Activated naive CD8-positive, alpha-beta T cell treated with anti-CD3 and anti-CD28 coated beads, Interleukin-2, amount 10 ng/mL, durations not matched to agents 7 days and 5 days (primary cell): ENCODE measurements at regions not wholly inside any gene's neighbourhood (a gene's known extent, or its start where the extent isn't known, plus 50 kb on each side); places are given as distances from the start of the nearest gene placed in this dataset.

Experiments
- ATAC-seq: fragments of 150-1000 bp; cut with Tn5 transposase; one replicate; pipeline ENCODE4 v1.10.0; 2021; ENCODE audit warnings: low read depth, moderate library complexity
- POLR2A ChIA-PET: fragments of 350-600 bp; sonication (Branson Sonifier 250); formaldehyde crosslinking; loops from one replicate; lab custom pipeline; 2021; ENCODE audit warnings: antibody characterized with exemption; lab: Charles Lee
- DNase-seq: peaks from one replicate; pipeline ENCODE4 v3.0.0; 2021
- H3K27ac Mint-ChIP-seq: one replicate; pipeline ENCODE4 v1.8.0; 2022; ENCODE audit warnings: mild to moderate bottlenecking, mixed read lengths
- H3K27me3 Mint-ChIP-seq: one replicate; pipeline ENCODE4 v1.8.0; 2022; ENCODE audit warnings: mild to moderate bottlenecking, moderate library complexity, mixed read lengths
- H3K36me3 Mint-ChIP-seq: one replicate; pipeline ENCODE4 v1.8.0; 2021; ENCODE audit warnings: mild to moderate bottlenecking, mixed read lengths
- H3K4me1 Mint-ChIP-seq: one replicate; pipeline ENCODE4 v1.8.0; 2021; ENCODE audit warnings: mixed read lengths
- H3K4me3 Mint-ChIP-seq: one replicate; pipeline ENCODE4 v1.8.0; 2022; ENCODE audit warnings: mild to moderate bottlenecking, moderate library complexity, mixed read lengths
- H3K9me3 Mint-ChIP-seq: one replicate; pipeline ENCODE4 v1.8.0; 2021; ENCODE audit warnings: mixed read lengths

DNA sequence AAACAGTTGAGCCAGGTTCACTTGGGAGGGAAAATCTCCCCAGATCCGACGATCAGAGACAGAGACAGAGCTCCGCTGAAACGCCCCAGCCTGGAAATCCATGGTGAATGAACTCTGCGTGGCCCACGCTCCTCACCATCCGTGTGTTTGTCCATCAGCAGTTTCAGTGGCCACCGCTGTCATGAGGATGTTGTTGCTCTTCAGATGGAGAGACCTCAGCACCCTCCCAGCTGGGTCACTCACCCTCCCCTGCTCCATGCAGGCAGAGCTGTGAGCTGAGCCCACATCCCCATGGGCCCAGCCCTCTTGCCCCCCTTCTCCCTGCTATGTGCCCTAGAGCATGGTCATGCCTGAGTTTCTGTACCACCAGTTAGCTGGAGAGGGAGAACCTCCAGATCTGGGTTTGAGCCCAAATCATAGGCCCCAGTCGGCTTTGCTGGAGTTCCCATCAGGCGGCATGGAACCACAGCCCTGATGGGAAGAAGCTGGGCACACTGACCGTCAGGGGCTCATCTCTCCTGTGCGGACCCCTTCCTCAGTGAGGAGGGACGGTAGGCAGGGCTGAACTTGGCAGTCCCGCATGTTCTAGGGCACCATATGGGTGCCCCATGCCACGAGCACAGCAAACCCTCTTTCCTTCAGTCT is 154.4 kb upstream of the COL5A1 start:
- H3K27me3 Mint-ChIP-seq: no peaks in the 10 kb centered on the region
- peak; percentile 10 for DNase-seq
- no peak overlapping the region for H3K27ac Mint-ChIP-seq
- POLR2A ChIA-PET: no interaction called here
- no peaks in the 10 kb centered on the region for H3K9me3 Mint-ChIP-seq
- H3K4me3 Mint-ChIP-seq: no peak overlapping the region
- H3K36me3 Mint-ChIP-seq: no peaks in the 10 kb centered on the region
- no peaks in the 10 kb centered on the region for H3K4me1 Mint-ChIP-seq
- no peak for ATAC-seq

DNA sequence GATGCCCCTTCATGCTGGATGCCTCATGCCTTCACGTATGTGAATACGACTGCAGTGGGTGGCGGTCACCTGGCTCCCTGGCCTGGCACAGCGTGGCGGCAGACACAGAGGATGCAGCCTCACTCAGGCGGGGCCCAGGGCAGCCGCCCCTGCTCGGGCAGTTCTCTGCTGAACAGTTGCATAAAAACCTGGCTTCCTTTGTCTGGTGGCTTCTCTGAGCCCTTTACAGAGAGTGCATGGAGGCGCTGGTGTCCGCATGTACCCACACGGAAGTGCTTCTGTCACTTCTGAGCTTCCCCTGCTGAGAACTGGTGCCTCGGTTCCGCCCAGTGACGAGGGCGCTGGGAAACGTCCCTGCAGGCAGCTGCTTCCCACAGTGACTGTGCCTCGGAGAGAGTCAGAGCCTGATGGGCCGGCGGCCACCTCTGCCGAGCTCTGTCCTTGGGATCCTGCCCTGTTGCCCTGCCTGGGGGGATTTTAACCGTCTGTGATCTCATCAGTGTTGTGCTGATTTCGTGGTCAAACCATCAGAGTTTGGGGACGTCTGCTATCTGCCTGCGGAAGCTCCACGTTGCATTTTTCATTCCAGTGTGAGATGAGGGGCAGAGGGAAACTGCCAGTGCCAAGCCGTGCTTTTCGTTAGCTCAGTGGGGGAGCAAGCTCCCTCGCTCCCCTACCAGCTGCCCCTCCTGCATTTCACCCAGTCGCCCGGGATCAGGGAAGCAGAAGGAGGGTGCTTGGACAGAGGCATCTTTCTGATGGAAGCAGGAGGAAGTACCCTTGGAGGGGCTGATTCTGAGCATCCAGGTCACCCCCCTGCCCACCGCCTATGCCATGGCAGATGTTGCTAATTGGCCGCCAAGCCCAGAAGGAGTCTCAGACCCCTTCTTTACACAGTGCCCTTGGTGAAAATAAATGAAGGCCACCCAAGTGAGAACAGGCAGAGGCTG is 153.0 kb upstream of the COL5A1 start:
- Mint-ChIP-seq H3K4me3 (no peak overlapping the region), H3K27me3 (no peaks in the 10 kb centered on the region), H3K9me3 (no peaks in the 10 kb centered on the region), H3K36me3 (no peaks in the 10 kb centered on the region), H3K27ac (no peak overlapping the region), H3K4me1 (no peaks in the 10 kb centered on the region)
- peak; percentile 15 for DNase-seq
- no peak for ATAC-seq
- POLR2A ChIA-PET: no interaction called here

DNA sequence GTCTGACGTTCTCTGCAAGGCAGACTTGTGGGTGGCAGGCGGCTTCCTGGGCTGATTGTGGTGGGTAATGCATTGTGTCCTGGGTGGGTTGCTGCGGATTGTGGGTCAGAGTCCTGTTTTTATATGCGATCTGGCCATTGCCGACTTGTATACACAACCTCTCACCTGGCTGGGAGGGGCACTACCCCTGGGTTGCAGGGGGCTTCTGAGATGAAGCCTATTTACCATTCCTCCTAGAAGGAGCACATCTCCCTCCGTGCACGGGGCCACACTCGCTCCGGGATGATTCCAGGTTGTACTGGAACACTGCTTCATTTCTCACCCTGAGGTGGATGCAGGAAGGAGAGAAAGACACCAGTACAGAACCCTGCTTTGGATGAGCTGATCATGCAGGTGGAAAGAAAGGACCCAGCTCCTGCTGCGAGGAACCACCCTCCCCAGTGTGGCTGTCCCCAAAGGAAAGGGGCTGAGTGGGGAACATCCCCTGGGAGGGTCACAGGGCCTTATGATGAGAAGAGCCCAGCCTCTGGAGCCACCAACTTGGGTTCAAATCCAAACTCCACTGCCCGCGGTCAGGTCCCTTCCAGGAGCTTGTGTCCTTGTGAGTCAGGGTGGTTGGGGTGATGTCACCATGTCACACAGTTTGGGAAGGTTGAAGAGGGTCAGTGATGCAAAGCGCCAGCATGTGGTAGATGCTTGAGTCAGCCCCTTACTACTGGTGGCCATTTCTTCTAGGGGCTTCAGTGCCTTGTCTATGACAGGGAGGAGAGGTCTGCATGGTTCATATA is 151.8 kb upstream of the COL5A1 start:
- no peak overlapping the region for H3K4me3 Mint-ChIP-seq
- H3K36me3 Mint-ChIP-seq: no peaks in the 10 kb centered on the region
- H3K4me1 Mint-ChIP-seq: no peaks in the 10 kb centered on the region
- H3K27me3 Mint-ChIP-seq: no peaks in the 10 kb centered on the region
- H3K9me3 Mint-ChIP-seq: no peaks in the 10 kb centered on the region
- POLR2A ChIA-PET: no interaction called here
- H3K27ac Mint-ChIP-seq: no peak overlapping the region
- ATAC-seq (no peak), DNase-seq (peak; percentile 14)

DNA sequence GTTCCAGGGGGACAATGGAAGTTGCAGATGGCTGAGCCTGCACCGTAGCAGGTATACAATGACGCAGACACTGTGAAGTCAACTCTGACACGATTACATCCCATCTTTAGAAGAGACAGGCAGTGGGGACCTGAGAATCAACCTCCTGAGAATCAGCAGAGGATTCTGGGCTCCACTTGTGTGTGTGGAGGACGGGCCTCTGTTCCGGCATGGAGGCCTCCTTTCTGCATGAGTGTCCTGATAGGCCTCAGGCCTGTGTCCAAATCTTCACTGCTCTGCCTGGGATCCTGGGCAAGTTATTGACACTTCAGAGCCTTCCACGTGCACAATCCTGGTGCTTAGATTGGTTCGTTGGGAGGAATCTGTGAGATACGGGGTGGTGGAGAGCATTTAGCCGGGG is 151.2 kb upstream of the COL5A1 start:
- Mint-ChIP-seq H3K27ac (no peak overlapping the region), H3K4me3 (no peak overlapping the region), H3K27me3 (no peaks in the 10 kb centered on the region), H3K9me3 (no peaks in the 10 kb centered on the region), H3K36me3 (no peaks in the 10 kb centered on the region), H3K4me1 (no peaks in the 10 kb centered on the region)
- ATAC-seq (no peak), DNase-seq (no peak)
- POLR2A ChIA-PET: no interaction called here

DNA sequence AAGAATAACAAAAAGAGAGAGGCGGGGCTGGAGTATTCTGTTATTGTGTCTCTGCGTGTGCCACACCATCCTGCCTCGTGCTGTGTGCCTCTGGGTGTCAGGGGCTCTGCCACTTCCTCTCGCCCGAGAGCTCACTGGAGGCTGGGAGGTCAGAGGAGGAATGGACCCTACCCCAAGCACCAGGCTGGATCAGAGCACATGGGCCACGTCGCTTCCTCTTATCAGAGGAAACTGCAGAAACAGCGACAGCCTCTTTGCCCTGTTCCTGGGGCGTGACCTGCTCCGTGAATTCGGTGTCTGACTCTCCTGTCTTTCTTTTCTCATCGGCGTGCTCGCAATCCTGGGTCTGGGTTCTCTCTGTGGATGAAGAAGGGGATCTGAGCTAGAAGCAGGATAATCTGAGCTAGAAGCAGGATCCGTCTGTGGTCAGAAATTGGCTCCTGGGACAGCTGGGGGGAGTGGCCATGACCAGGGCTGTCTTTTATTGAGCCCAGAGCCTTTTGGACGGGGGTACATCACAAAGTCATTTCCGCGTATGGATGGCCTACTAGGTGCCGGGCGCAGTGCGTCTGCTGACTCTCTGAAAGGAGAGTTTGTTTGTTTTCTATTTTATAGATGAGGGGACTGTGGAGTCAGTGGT is 150.3 kb upstream of the COL5A1 start:
- no peak for ATAC-seq
- Mint-ChIP-seq H3K4me1 (no peaks in the 10 kb centered on the region), H3K27ac (no peak overlapping the region), H3K27me3 (no peaks in the 10 kb centered on the region), H3K36me3 (no peaks in the 10 kb centered on the region), H3K9me3 (no peaks in the 10 kb centered on the region), H3K4me3 (no peak overlapping the region)
- POLR2A ChIA-PET: no interaction called here
- peak; percentile 11 for DNase-seq

DNA sequence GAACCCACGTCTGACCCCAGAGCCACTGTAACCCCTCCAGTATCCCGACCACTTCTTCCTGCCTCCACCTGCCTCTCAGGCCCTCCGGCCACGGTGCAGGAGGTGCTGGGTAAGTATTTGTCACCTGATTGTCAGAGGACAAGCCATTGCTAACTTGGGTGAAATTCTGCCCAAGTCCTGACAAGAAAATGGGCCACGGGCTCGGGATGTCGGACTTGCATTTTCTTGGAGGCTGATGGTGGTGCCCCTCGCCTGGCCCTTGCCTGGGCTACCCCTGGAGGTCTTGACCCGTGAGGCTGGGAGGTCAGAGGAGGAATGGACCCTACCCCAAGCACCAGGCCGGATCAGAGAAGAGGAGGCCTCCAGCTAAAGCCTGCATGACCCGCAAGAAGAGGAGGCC is 149.7 kb upstream of the COL5A1 start:
- no peak overlapping the region for H3K4me3 Mint-ChIP-seq
- H3K27ac Mint-ChIP-seq: no peak overlapping the region
- no peaks in the 10 kb centered on the region for H3K36me3 Mint-ChIP-seq
- DNase-seq (peak; percentile 14), ATAC-seq (no peak)
- POLR2A ChIA-PET: no interaction called here
- H3K4me1 Mint-ChIP-seq: no peaks in the 10 kb centered on the region
- no peaks in the 10 kb centered on the region for H3K9me3 Mint-ChIP-seq
- H3K27me3 Mint-ChIP-seq: no peaks in the 10 kb centered on the region

DNA sequence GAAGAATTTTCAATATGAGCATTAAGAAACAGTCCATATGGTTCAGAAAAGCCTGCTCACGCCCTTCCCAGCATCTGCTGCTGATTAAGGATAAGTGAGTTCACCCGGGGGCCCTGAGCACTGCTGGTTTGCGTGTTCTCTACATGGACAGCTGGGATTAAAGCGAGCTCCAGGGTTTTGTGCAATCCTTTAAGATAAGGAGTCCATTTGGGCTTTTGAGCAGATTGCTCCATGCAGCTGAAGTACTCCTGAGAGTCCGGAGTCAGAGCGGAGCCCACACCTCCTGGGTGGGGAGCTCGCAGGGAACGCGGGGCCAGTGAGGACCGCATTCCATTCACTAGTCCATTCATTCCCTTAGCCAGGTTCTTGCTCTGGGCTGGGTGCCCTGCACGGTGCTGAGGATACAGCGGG is 149.3 kb upstream of the COL5A1 start:
- POLR2A ChIA-PET: no interaction called here
- no peak for ATAC-seq

GRCh38 chr9:134492721-134493460 is 148.7 kb upstream of the COL5A1 start:
- peak; percentile 18 for DNase-seq
- Mint-ChIP-seq H3K27ac (no peak overlapping the region), H3K4me1 (no peaks in the 10 kb centered on the region), H3K27me3 (no peaks in the 10 kb centered on the region), H3K4me3 (no peak overlapping the region), H3K36me3 (no peaks in the 10 kb centered on the region), H3K9me3 (no peaks in the 10 kb centered on the region)
- POLR2A ChIA-PET: no interaction called here
- no peak for ATAC-seq

More for the DNA sequence above, 149.3 kb upstream of the COL5A1 start:
- H3K4me1 Mint-ChIP-seq: no peaks in the 10 kb centered on the region
- no peak overlapping the region for H3K27ac Mint-ChIP-seq
- no peak overlapping the region for H3K4me3 Mint-ChIP-seq
- DNase-seq: peak; percentile 10
- no peaks in the 10 kb centered on the region for H3K36me3 Mint-ChIP-seq
- H3K27me3 Mint-ChIP-seq: no peaks in the 10 kb centered on the region
- H3K9me3 Mint-ChIP-seq: no peaks in the 10 kb centered on the region

- H3K36me3 Mint-ChIP-seq: no peaks in the 10 kb centered on the region
- H3K9me3 Mint-ChIP-seq: no peaks in the 10 kb centered on the region
- no peak overlapping the region for H3K27ac Mint-ChIP-seq
- no peak overlapping the region for H3K4me3 Mint-ChIP-seq
- DNase-seq (peak; percentile 17), ATAC-seq (no peak)
- no peaks in the 10 kb centered on the region for H3K27me3 Mint-ChIP-seq
- no peaks in the 10 kb centered on the region for H3K4me1 Mint-ChIP-seq
- POLR2A ChIA-PET: no interaction called here
These were observed 147.9 kb upstream of the COL5A1 start for GRCh38 chr9:134493461-134494272.

- Mint-ChIP-seq H3K36me3 (no peaks in the 10 kb centered on the region), H3K4me1 (no peaks in the 10 kb centered on the region), H3K27ac (no peak overlapping the region), H3K27me3 (peaks cover 1% of the 10 kb centered on the region), H3K9me3 (no peaks in the 10 kb centered on the region), H3K4me3 (no peak overlapping the region)
- POLR2A ChIA-PET: no interaction called here
- ATAC-seq (no peak), DNase-seq (peak; percentile 2)
These were observed 147.3 kb upstream of the COL5A1 start for GRCh38 chr9:134494273-134494815.

DNA sequence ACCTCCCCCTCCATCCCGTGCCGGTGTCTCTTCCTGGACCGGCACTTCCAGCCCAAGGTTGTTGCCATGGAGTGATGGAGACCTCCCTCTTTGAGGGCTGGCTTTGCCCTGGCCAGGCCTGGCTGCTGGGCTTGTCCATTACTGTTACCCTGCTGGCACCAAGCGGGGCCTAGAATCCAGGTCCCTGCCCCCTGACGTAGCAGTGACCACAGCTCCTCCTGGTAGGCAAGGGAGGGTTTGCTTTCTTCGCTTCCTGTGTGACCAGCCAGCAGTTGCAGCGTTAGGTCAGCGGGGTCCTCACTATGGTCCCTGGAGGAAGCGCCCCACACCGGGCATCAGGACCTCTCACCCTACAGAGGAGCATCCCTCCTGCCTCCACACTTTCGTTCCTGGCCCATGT is 146.7 kb upstream of the COL5A1 start:
- no peak for ATAC-seq
- POLR2A ChIA-PET: no interaction called here
- Mint-ChIP-seq H3K4me1 (no peaks in the 10 kb centered on the region), H3K4me3 (no peak overlapping the region), H3K9me3 (no peaks in the 10 kb centered on the region), H3K27ac (no peak overlapping the region), H3K27me3 (peaks cover 2% of the 10 kb centered on the region), H3K36me3 (no peaks in the 10 kb centered on the region)
- peak; percentile 21 for DNase-seq

- H3K36me3 Mint-ChIP-seq: no peaks in the 10 kb centered on the region
- peaks cover 8% of the 10 kb centered on the region for H3K27me3 Mint-ChIP-seq
- H3K27ac Mint-ChIP-seq: no peak overlapping the region
- no peak overlapping the region for H3K4me3 Mint-ChIP-seq
- POLR2A ChIA-PET: no interaction called here
- DNase-seq (peak; percentile 5), ATAC-seq (no peak)
- H3K9me3 Mint-ChIP-seq: no peaks in the 10 kb centered on the region
- no peaks in the 10 kb centered on the region for H3K4me1 Mint-ChIP-seq
These were observed 145.7 kb upstream of the COL5A1 start for GRCh38 chr9:134495881-134496412.
